ENCODE measurements at regions not wholly inside any gene's neighbourhood (a gene's known extent, or its start where the extent isn't known, plus 50 kb on each side); places are given as distances from the start of the nearest gene placed in this dataset.

DNA sequence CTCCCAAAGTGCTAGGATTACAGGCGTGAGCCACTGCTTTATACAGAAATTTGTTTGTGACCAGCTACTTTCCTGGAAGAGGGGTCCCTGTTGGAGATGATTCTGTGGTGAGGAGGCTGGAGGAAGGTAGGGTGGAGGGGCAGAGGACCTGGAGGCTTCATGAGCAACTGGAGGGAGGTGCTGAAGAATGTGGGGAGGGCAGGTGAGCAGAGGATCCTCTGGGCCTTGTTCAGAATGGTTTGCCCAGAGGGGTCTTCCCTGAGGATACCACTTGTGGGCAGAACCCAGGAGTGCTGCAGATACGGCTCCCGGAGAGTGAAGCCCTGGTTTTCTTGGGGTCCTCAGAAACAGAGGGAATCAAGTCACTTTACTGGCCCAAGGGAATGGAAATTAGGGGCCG lies 67.2 kb upstream of the WDR26 start:
- no peak overlapping the region for H3K27ac ChIP-seq (ENCODE audit: low read depth, low read length)
- no peak overlapping the region for H3K9ac ChIP-seq (replicated peaks in 1 of 4; ENCODE audit: extremely low read depth in 1 of 4, low read depth in 3 of 4, low read length in 3 of 4)
- ChIA-PET CTCF (ENCODE audit: partially characterized antibody) (interaction anchor here (0.6 to 3.0 kb wide), 6 partner anchors 12 to 394 kb away, joined by 3 to 13 read pairs (median 3); no protein-coding TSS in a partner anchor), POLR2A (ENCODE audit: partially characterized antibody) (interaction anchor here (1.7 kb wide), 1 partner anchor 70 kb away, joined by 7 read pairs; no protein-coding TSS in a partner anchor)
- H3K23ac ChIP-seq (ENCODE audit: insufficient read length): no peak overlapping the region
- H3K14ac ChIP-seq (ENCODE audit: insufficient read length): no peak overlapping the region
- H3K4ac ChIP-seq (replicated peaks; ENCODE audit: insufficient read length, low read depth, low read length): no peak overlapping the region
- peak overlapping the region; percentile 49 for H2BK120ac ChIP-seq (replicated peaks; ENCODE audit: low read depth, low read length)
- H3K9me3 ChIP-seq (ENCODE audit: insufficient read depth in 2 of 2, low read depth in 1 of 2, low read length in 1 of 2): peaks cover 0 to 3% of the 10 kb centered on the region in 2 experiments; a peak in 1 of 4 replicates
- no peaks in the 10 kb centered on the region for H3K23me2 ChIP-seq (ENCODE audit: low read depth, low read length)
- DNase-seq (ENCODE audit: low read depth in 1 of 2, low spot score in 2 of 2) (no peak), FAIRE-seq (no peak)
- 87% methylated on average over 4 of the region's 4 CpGs; no CpG with 5 or more reads in 1 of the 2 experiments for WGBS, 2 experiments (ENCODE audit: extremely low coverage in 1 of 2, insufficient coverage in 1 of 2, insufficient read length in 1 of 2, insufficient replicate concordance in 2 of 2, low coverage in 1 of 2, low lambda C conversion rate in 2 of 2, missing lambda C conversion rate in 1 of 2)
- peak overlapping the region; percentile 86; the same call in 1 of the 2 replicates for H2BK5ac ChIP-seq (ENCODE audit: low read depth, low read length)
- peak overlapping the region; percentile 89 for H2BK12ac ChIP-seq (ENCODE audit: low read depth, low read length)
- H2AK5ac ChIP-seq (ENCODE audit: low read depth, low read length): peak overlapping the region; percentile 8; the same call in 1 of the 2 replicates
- no peak overlapping the region for H3K4me3 ChIP-seq (ENCODE audit: extremely low read depth in 1 of 4, insufficient read depth in 2 of 4, low read depth in 3 of 4, low read length in 4 of 4)
- 0 out of 8 replicates have a peak, but pooled peaks cover 0 to 2% (median 0%) of the 10 kb centered on the region in 4 experiments for H3K36me3 ChIP-seq (ENCODE audit: control insufficient read depth in 2 of 4, insufficient read depth in 4 of 4, low read length in 3 of 4)
- H4K8ac ChIP-seq (ENCODE audit: extremely low read depth, insufficient read depth, low read length): no peak overlapping the region
- no peak overlapping the region for H2AFZ ChIP-seq (ENCODE audit: low read length)
- no peaks in the 10 kb centered on the region for H3K79me1 ChIP-seq (ENCODE audit: low read depth, low read length)
- H3K4me2 ChIP-seq (ENCODE audit: insufficient read depth in 1 of 2, low read depth in 2 of 2, low read length in 2 of 2): 0 out of 4 replicates have a peak overlapping the region, but pooled peaks of 1 of the 2 experiments have one; percentile 64
- peaks cover 31 to 47% (median 34%) of the 10 kb centered on the region in 4 experiments for H3K4me1 ChIP-seq (replicated peaks in 1 of 4; ENCODE audit: control insufficient read depth in 3 of 4, insufficient read depth in 4 of 4, low read length in 3 of 4)
- H3K18ac ChIP-seq (ENCODE audit: extremely low read depth, low read length): peak overlapping the region; percentile 92; the same call in 1 of the 2 replicates
- H4K91ac ChIP-seq (replicated peaks; ENCODE audit: insufficient read length, low read length): peak overlapping the region; percentile 36
- H4K5ac ChIP-seq (ENCODE audit: insufficient read length, low read depth, low read length): no peak overlapping the region
- no peaks in the 10 kb centered on the region for H3K79me2 ChIP-seq (ENCODE audit: control insufficient read depth in 1 of 2, insufficient read depth in 2 of 2, low read length in 2 of 2)
- no peaks in the 10 kb centered on the region for H4K20me1 ChIP-seq (replicated peaks in 1 of 2; ENCODE audit: control insufficient read depth in 1 of 2, insufficient read depth in 2 of 2, low read length in 2 of 2)
- H2BK15ac ChIP-seq (ENCODE audit: low read length): peak overlapping the region; percentile 51; the same call in 1 of the 2 replicates
- no peaks in the 10 kb centered on the region for H3K27me3 ChIP-seq (replicated peaks in 1 of 4; ENCODE audit: control insufficient read depth in 3 of 4, extremely low read depth in 1 of 4, insufficient read depth in 3 of 4, low read length in 3 of 4)
- no peak overlapping the region for H3K56ac ChIP-seq (replicated peaks; ENCODE audit: insufficient read length, low read depth, low read length)
- H2BK20ac ChIP-seq (ENCODE audit: low read length): peak overlapping the region; percentile 91
- TF ChIP-seq HDAC6 (IDR thresholded peaks at IDR 0.05; ENCODE audit: low read depth, low read length) (no peak), CBX8 (IDR thresholded peaks at IDR 0.05; ENCODE audit: borderline replicate concordance, low read depth, low read length) (no peak), CEBPB (IDR thresholded peaks at IDR 0.05; ENCODE audit: low read depth, low read length) (no peak), KDM1A (IDR thresholded peaks at IDR 0.05; ENCODE audit: borderline replicate concordance, low read length) (no peak), CBX5 (IDR thresholded peaks at IDR 0.05; ENCODE audit: low read depth, low read length) (no peak), POLR2A (IDR thresholded peaks at IDR 0.05; ENCODE audit: control extremely low read depth in 1 of 2, low read depth in 2 of 2, low read length in 2 of 2) (no peak), KDM4A (IDR thresholded peaks at IDR 0.05; ENCODE audit: low read depth, low read length, severe bottlenecking) (no peak), RAD21 (IDR thresholded peaks at IDR 0.05 in 1 of 2, conservative IDR thresholded peaks at IDR 0.05 in 1 of 2; ENCODE audit: low read depth in 2 of 2, low read length in 2 of 2) (no peak), CHD1 (IDR thresholded peaks at IDR 0.05; ENCODE audit: low read depth, low read length) (no peak), CHD2 (IDR thresholded peaks at IDR 0.05; ENCODE audit: low read length) (no peak), MAFK (IDR thresholded peaks at IDR 0.05; ENCODE audit: low read depth, low read length) (no peak), NRF1 (IDR thresholded peaks at IDR 0.05; ENCODE audit: low read depth, low read length) (no peak), HDAC2 (IDR thresholded peaks at IDR 0.05; ENCODE audit: borderline replicate concordance in 1 of 2, low read depth in 2 of 2, low read length in 2 of 2) (no peak), JUN (IDR thresholded peaks at IDR 0.05; ENCODE audit: low read depth, low read length) (no peak)

All from H1 (cell line).